Uterus (tissue), 2 donors: ENCODE measurements at regions not wholly inside any gene's neighbourhood (a gene's known extent, or its start where the extent isn't known, plus 50 kb on each side); places are given as distances from the start of the nearest gene placed in this dataset.

Experiments
- CTCF ChIP-seq, 4 experiments: fragments of 200-600 bp in 2 of 4; fragments of 450-650 bp in 2 of 4; sonication (generic) in 2 of 4; IDR thresholded peaks; one replicate each; pipeline ENCODE4 v1.5.1; 2016 to 2019; ENCODE audit warnings: antibody characterized with exemption in 4 of 4, mild to moderate bottlenecking in 2 of 4, moderate library complexity in 1 of 4
- POLR2A ChIP-seq, 2 donors: fragments of 450-650 bp; IDR thresholded peaks; one replicate each; pipeline ENCODE4 v1.6.1; 2016; ENCODE audit warnings: antibody characterized with exemption in 2 of 2, mild to moderate bottlenecking in 1 of 2, moderate library complexity in 1 of 2

DNA sequence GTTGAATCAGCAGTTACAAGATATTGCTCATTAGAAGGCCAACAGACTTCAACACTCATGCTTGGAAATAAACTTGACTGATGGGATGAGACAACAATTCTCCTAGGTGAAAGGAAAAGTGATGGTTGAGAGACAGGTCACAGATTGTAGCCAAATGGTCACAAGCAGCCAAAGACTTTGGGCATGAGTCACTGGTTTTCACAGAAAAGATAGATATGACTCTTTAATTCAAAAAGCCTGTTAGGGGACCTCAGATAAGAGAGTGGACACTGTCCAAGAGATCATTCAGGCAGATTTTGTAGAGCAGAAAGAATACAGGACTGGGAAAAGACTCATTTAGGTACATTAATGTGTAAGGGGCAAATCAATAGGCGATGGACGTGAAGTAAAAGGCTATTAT lies 982.5 kb downstream of the MAT2B start:
- no peak for TF ChIP-seq CTCF (IDR thresholded peaks at IDR 0.05)
- TF ChIP-seq POLR2A (IDR thresholded peaks at IDR 0.05): no peak
